Tibial nerve (tissue), 4 donors: ENCODE measurements at regions not wholly inside any gene's neighbourhood (a gene's known extent, or its start where the extent isn't known, plus 50 kb on each side); places are given as distances from the start of the nearest gene placed in this dataset.
"Not testable (repeated sequence)": the region's sequence is repeated elsewhere in the genome, so short reads cannot be mapped to it uniquely, and the experiment has no call there.

ENCODE experiments used
- DNase-seq, 2 donors: peaks; one replicate each; pipeline ENCODE4 v3.0.0-alpha.2; 2019; ENCODE audit warnings: low spot score in 2 of 2
- H3K27ac ChIP-seq, 4 donors: fragments of 200-600 bp; sonication (generic) in 3 of 4; one replicate each; pipeline ENCODE4 v1.5.1; 2017 to 2019; ENCODE audit warnings: mild to moderate bottlenecking in 1 of 4
- H3K27me3 ChIP-seq, 2 donors: fragments of 200-600 bp; sonication (generic) in 1 of 2; one replicate each; pipeline versions ENCODE4 v1.5.1 to v1.6.0; 2017 to 2019
- H3K36me3 ChIP-seq, 3 donors: fragments of 200-600 bp; sonication (generic); one replicate each; pipeline ENCODE4 v1.5.1; 2018 to 2019
- H3K4me1 ChIP-seq, 4 donors: fragments of 200-600 bp; sonication (generic) in 3 of 4; one replicate each; pipeline ENCODE4 v1.5.1; 2017 to 2019
- H3K4me3 ChIP-seq, 4 donors: fragments of 200-600 bp; sonication (generic) in 3 of 4; one replicate each; pipeline ENCODE4 v1.5.1; 2017 to 2019; ENCODE audit warnings: mild to moderate bottlenecking in 1 of 4, moderate library complexity in 1 of 4
- H3K9me3 ChIP-seq, 4 donors: fragments of 200-600 bp; sonication (generic) in 3 of 4; one replicate each; pipeline ENCODE4 v1.5.1; 2017 to 2019
- EP300 ChIP-seq, 2 donors: sonication (generic); formaldehyde crosslinking; IDR thresholded peaks; one replicate each; pipeline ENCODE4 v1.6.1; 2017; ENCODE audit warnings: antibody characterized with exemption in 2 of 2, mild to moderate bottlenecking in 1 of 2
- POLR2A ChIP-seq, 2 donors: fragments of 450-650 bp; IDR thresholded peaks; one replicate each; pipeline ENCODE4 v1.6.1; 2017; ENCODE audit warnings: antibody characterized with exemption in 2 of 2, mild to moderate bottlenecking in 2 of 2, moderate library complexity in 2 of 2
- WGBS, 2 donors: methylation state at CpG; one replicate each; pipeline ENCODE4 v1.1.5; 2018; 5-methylcytosine and 5-hydroxymethylcytosine counted together
- TF ChIP-seq, protein P1 (sequence below), 5 experiments: fragments of 200-600 bp in 3 of 5; fragments of 450-650 bp in 2 of 5; sonication (generic) in 3 of 5; IDR thresholded peaks; one replicate each; pipeline ENCODE4 v1.5.1; 2016 to 2019; ENCODE audit warnings: antibody characterized with exemption in 5 of 5, mild to moderate bottlenecking in 3 of 5, moderate library complexity in 2 of 5

GRCh38 chr4:132691668-132692067 lies 457.4 kb upstream of the PCDH10 start:
- WGBS, 2 donors: 74 to 80% methylated on average over 2 of the region's 2 CpGs
- no peak for DNase-seq
- no peak for TF ChIP-seq EP300 (IDR thresholded peaks at IDR 0.05)
- TF ChIP-seq, protein P1, sequence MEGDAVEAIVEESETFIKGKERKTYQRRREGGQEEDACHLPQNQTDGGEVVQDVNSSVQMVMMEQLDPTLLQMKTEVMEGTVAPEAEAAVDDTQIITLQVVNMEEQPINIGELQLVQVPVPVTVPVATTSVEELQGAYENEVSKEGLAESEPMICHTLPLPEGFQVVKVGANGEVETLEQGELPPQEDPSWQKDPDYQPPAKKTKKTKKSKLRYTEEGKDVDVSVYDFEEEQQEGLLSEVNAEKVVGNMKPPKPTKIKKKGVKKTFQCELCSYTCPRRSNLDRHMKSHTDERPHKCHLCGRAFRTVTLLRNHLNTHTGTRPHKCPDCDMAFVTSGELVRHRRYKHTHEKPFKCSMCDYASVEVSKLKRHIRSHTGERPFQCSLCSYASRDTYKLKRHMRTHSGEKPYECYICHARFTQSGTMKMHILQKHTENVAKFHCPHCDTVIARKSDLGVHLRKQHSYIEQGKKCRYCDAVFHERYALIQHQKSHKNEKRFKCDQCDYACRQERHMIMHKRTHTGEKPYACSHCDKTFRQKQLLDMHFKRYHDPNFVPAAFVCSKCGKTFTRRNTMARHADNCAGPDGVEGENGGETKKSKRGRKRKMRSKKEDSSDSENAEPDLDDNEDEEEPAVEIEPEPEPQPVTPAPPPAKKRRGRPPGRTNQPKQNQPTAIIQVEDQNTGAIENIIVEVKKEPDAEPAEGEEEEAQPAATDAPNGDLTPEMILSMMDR (IDR thresholded peaks at IDR 0.05): no peak
- Histone ChIP-seq H3K4me3 (no peak overlapping the region), H3K27ac (no peak overlapping the region), H3K9me3 (peaks cover 0 to 13% (median 2%) of the 10 kb centered on the region in 4 donors), H3K4me1 (no peaks in the 10 kb centered on the region), H3K36me3 (no peaks in the 10 kb centered on the region), H3K27me3 (no peaks in the 10 kb centered on the region)

DNA sequence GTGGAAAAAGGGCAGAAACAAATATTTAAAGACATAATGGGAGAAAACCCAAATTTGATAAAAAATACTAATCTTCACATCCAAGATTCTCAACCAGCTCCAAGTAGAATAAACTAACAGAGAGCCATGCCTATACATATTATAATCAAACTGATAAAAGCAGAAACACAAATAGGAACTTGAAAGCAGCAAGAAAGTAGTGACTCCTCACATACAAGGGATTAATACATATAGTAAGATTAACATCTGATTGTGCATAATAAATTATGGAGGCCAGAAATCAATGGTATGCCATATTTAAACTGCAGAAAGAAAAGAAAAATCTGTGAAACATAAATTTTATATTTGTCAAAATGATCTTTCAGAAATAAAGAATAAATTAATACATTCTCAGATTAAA lies 454.3 kb upstream of the PCDH10 start:
- DNase-seq: no peak
- no peaks in the 10 kb centered on the region for H3K4me1 ChIP-seq
- H3K4me3 ChIP-seq: no peak overlapping the region
- H3K36me3 ChIP-seq: no peaks in the 10 kb centered on the region
- peaks cover 0 to 13% (median 2%) of the 10 kb centered on the region in 4 donors for H3K9me3 ChIP-seq
- no peak for TF ChIP-seq EP300 (IDR thresholded peaks at IDR 0.05)
- no peak for TF ChIP-seq POLR2A (IDR thresholded peaks at IDR 0.05)
- TF ChIP-seq, protein P1 (IDR thresholded peaks at IDR 0.05): no peak
- no peaks in the 10 kb centered on the region for H3K27me3 ChIP-seq
- H3K27ac ChIP-seq: no peak overlapping the region

DNA sequence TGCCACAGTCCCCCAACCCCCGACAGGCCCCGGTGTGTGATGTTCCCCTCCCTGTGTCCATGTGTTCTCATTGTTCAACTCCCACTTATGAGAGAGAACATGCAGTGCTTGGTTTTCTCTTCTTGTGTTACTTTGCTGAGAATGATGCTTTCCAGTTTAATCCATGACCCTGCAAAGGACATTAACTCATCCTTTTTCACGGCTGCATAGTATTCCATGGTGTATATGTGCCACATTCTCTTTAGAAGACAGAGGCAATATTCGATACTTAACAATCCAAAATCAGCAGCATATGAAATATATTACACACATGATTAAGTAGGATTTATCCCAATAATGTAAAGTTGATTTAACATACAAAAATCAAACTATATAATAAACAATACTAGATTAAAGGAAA lies 451.6 kb upstream of the PCDH10 start:
- H3K4me3 ChIP-seq, H3K4me1 ChIP-seq, H3K27me3 ChIP-seq, H3K36me3 ChIP-seq, H3K27ac ChIP-seq, DNase-seq: not testable (repeated sequence)
- peaks cover 0 to 13% (median 2%) of the 10 kb centered on the region in 4 donors for H3K9me3 ChIP-seq
- WGBS, 2 donors: 71 to 73% methylated on average over 4 of the region's 4 CpGs

GRCh38 chr4:132707955-132708354 lies 441.1 kb upstream of the PCDH10 start:
- TF ChIP-seq, protein P1 (IDR thresholded peaks at IDR 0.05): no peak
- Histone ChIP-seq H3K36me3 (no peaks in the 10 kb centered on the region), H3K9me3 (no peaks in the 10 kb centered on the region), H3K27ac (no peak overlapping the region), H3K27me3 (no peaks in the 10 kb centered on the region), H3K4me3 (no peak overlapping the region), H3K4me1 (no peaks in the 10 kb centered on the region)
- 72 to 73% methylated on average over 2 of the region's 2 CpGs for WGBS, 2 donors
- no peak for DNase-seq

DNA sequence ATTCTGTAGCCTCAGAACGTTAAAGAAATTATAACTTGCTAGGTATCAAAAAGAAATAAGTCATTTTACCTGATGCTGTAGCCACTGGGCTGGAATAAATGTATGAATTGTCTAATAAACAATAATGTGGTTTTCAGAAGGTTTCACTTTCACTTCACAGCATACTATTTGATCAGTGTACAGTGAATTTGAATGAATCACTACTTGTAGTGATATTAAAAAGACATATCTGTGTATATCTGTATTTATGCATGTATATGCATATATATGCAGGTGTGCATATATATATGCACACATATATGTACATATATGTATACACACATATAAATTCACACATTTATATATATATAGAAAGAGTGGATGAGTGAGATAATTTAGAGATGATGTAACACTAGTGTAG lies 440.0 kb upstream of the PCDH10 start:
- Histone ChIP-seq H3K4me1 (no peaks in the 10 kb centered on the region), H3K4me3 (no peak overlapping the region), H3K27me3 (no peaks in the 10 kb centered on the region), H3K36me3 (no peaks in the 10 kb centered on the region), H3K9me3 (no peaks in the 10 kb centered on the region), H3K27ac (no peak overlapping the region)
- no peak for DNase-seq
- TF ChIP-seq, protein P1 (IDR thresholded peaks at IDR 0.05): no peak
- TF ChIP-seq POLR2A (IDR thresholded peaks at IDR 0.05) (no peak), EP300 (IDR thresholded peaks at IDR 0.05) (no peak)
- 66 to 69% methylated on average over 1 of the region's 1 CpG for WGBS, 2 donors

DNA sequence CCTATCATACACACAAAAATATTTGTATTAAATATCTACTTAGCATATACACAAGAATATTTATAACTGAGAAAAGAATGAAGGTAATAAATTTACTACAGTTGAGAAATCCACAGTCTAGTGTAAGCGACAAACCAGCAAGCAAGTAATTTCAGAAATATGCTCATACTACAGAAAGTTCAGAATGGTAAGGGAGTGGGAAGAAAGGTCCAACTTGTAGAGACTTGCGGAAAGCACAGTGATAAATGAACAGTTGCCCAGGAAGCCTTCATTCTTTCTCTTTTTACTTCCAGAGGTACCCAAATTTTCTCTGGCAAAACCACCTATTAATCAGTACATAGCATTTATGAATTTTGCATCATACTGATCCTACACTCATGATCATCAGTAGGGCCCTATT lies 438.1 kb upstream of the PCDH10 start:
- TF ChIP-seq EP300 (IDR thresholded peaks at IDR 0.05): no peak
- TF ChIP-seq, protein P1 (IDR thresholded peaks at IDR 0.05): no peak
- TF ChIP-seq POLR2A (IDR thresholded peaks at IDR 0.05): no peak
- H3K9me3 ChIP-seq: no peaks in the 10 kb centered on the region
- H3K4me1 ChIP-seq: no peaks in the 10 kb centered on the region
- H3K36me3 ChIP-seq: no peaks in the 10 kb centered on the region
- H3K4me3 ChIP-seq: no peak overlapping the region
- 94 to 96% methylated on average over 2 of the region's 2 CpGs for WGBS, 2 donors
- no peak overlapping the region for H3K27ac ChIP-seq
- no peaks in the 10 kb centered on the region for H3K27me3 ChIP-seq
- no peak for DNase-seq
